Lower leg skin (tissue), 4 donors: ENCODE measurements at regions not wholly inside any gene's neighbourhood (a gene's known extent, or its start where the extent isn't known, plus 50 kb on each side); places are given as distances from the start of the nearest gene placed in this dataset.

Experiments
- DNase-seq, 2 donors: peaks; one replicate each; pipeline ENCODE4 v3.0.0-alpha.2; 2019; ENCODE audit warnings: low spot score in 2 of 2
- H3K4me3 ChIP-seq: fragments of 200-600 bp; sonication (generic); 2 replicates; pipeline ENCODE4 v1.5.1; 2017; ENCODE audit warnings: mild to moderate bottlenecking, low read depth; ENCODE audit not compliant: poor library complexity, severe bottlenecking
- CTCF ChIP-seq, 3 donors: fragments of 450-650 bp; IDR thresholded peaks; one replicate each; pipeline ENCODE4 v1.5.1; 2016; ENCODE audit warnings: antibody characterized with exemption in 3 of 3, mild to moderate bottlenecking in 3 of 3, moderate library complexity in 2 of 3
- POLR2A ChIP-seq, 2 donors: fragments of 450-650 bp; IDR thresholded peaks; one replicate each; pipeline ENCODE4 v1.6.1; 2016 to 2017; ENCODE audit warnings: antibody characterized with exemption in 2 of 2, mild to moderate bottlenecking in 1 of 2, moderate library complexity in 1 of 2
- WGBS, 2 donors: methylation state at CpG; one replicate each; pipeline ENCODE4 v1.1.5; 2018; 5-methylcytosine and 5-hydroxymethylcytosine counted together
- intact Hi-C: fragments of 100-400 bp; cut with DNase I; formaldehyde crosslinking; loops from one replicate; pipeline ENCODE4 v1.15.0; 2023; ENCODE audit warnings: low total_unique reads

GRCh38 chr6:154891901-154892300, 103.2 kb upstream of the TIAM2 start:
- 90 to 95% methylated on average over 3 of the region's 3 CpGs for WGBS, 2 donors
- TF ChIP-seq POLR2A (IDR thresholded peaks at IDR 0.05), result no peak
- no peak for TF ChIP-seq CTCF (IDR thresholded peaks at IDR 0.05)
- DNase-seq, result no peak

DNA sequence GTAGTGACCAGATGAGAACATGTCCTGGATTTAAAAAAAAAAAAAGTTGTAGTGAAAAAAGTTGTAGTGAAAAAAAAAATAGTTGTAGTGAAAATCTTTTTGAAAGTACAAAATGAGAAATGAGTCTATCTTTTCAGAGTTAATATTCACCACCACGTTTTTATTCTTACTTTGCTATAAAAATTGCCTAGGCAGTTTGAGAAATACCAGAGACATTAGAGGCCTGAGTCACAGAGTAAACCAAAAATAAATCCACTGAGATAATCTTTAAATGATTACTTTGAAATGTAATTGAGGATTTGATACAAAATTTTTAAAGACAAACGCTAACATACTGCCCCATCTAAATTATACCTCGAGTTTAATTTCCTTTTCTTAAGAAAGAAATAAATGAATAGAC, 101.2 kb upstream of the TIAM2 start:
- no peak for DNase-seq
- H3K4me3 ChIP-seq, result no peak overlapping the region
- intact Hi-C loops, result no loop called here
- TF ChIP-seq POLR2A (IDR thresholded peaks at IDR 0.05) (no peak), CTCF (IDR thresholded peaks at IDR 0.05) (no peak)
- 61 to 69% methylated on average over 3 of the region's 3 CpGs for WGBS, 2 donors

More at GRCh38 chr6:154891901-154892300, 103.2 kb upstream of the TIAM2 start:
- no peak overlapping the region for H3K4me3 ChIP-seq
- intact Hi-C loops, result no loop called here

DNA sequence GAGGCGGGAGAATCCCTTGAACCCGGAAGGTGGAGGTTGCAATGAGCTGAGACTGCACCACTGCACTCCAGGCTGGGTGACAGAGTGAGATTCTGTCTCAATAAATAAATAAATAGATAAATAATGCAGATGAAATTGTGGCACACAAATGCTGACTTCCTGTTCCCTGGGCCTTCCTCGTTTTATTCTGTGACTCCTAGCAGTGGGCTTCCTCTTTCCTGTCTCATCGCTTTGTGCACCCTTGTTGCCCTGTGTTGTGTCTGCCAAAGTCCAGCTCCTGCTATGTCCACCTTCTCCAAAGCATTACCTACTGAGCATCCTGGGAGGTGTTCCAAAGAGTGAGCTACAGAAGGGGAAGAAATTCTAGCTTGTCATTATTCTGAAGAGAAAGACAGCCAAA, 100.2 kb upstream of the TIAM2 start:
- peak in 1 of 2 donors; percentile 49 for DNase-seq
- TF ChIP-seq POLR2A (IDR thresholded peaks at IDR 0.05) (no peak), CTCF (IDR thresholded peaks at IDR 0.05) (no peak)
- H3K4me3 ChIP-seq, result no peak overlapping the region
- intact Hi-C loops, result no loop called here
- 77 to 93% methylated on average over 4 of the region's 4 CpGs for WGBS, 2 donors

DNA sequence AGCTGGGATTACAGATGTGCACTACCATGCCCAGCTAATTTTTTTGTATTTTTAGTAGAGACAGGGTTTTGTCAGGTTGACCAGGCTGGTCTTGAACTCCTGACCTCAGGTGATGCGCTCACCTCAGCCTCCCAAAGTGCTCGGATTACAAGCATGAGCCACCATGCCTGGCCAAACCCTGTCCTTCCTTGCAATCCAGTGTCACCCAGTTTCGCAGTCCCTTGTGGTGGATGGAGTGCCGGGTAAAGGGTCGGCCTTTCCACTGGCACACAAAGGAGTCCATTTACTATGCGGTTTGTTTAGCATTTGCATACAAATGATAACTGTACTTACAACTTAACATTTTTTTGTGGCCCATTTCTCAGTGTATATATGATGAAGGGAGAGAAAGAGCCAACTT, 99.3 kb upstream of the TIAM2 start:
- peak in 1 of 2 donors; percentile 67 for DNase-seq
- no peak overlapping the region for H3K4me3 ChIP-seq
- intact Hi-C loops, result no loop called here

DNA sequence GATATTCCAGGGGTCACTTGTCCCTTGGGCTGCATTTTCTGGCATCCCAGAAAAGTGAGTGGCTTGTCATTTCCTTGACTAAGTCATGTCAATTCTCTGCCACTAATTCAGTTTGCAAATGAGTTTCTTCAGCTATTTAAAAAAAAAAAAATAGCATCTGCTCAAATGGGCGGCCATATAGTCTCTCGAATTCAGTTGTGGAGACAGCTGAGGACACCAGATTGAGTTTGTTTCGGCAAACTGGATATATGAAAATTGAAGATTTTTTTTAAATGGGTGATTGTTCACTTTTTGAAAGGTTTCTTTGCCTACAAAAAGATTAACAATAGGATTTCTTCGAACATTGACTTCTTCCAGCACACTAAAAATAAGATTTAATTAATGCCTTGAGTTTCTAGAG, 96.3 kb upstream of the TIAM2 start:
- TF ChIP-seq POLR2A (IDR thresholded peaks at IDR 0.05) (no peak), CTCF (IDR thresholded peaks at IDR 0.05) (no peak)
- DNase-seq, result no peak
- no peak overlapping the region for H3K4me3 ChIP-seq
- 95 to 99% methylated on average over 4 of the region's 4 CpGs for WGBS, 2 donors
- intact Hi-C loops, result no loop called here

More for the DNA sequence above, 99.3 kb upstream of the TIAM2 start:
- WGBS, 2 donors, result 88 to 92% methylated on average over 6 of the region's 6 CpGs
- TF ChIP-seq CTCF (IDR thresholded peaks at IDR 0.05) (no peak), POLR2A (IDR thresholded peaks at IDR 0.05) (no peak)

GRCh38 chr6:154899824-154900463, 95.2 kb upstream of the TIAM2 start:
- no peak overlapping the region for H3K4me3 ChIP-seq
- 89 to 94% methylated on average over 10 of the region's 10 CpGs for WGBS, 2 donors
- intact Hi-C loops, result no loop called here
- no peak for TF ChIP-seq CTCF (IDR thresholded peaks at IDR 0.05)
- no peak for TF ChIP-seq POLR2A (IDR thresholded peaks at IDR 0.05)
- no peak for DNase-seq
